Limb (tissue), 2 donors: ENCODE measurements at regions not wholly inside any gene's neighbourhood (a gene's known extent, or its start where the extent isn't known, plus 50 kb on each side); places are given as distances from the start of the nearest gene placed in this dataset.
"Not testable (repeated sequence)": the region's sequence is repeated elsewhere in the genome, so short reads cannot be mapped to it uniquely, and the experiment has no call there.

ENCODE experiments used
- DNase-seq, 2 donors: peaks; one replicate each; pipeline ENCODE4 v3.0.0-alpha.2; 2016; ENCODE audit errors: extremely low spot score in 2 of 2

GRCh38 chr3:182621435-182622240 is 171.7 kb upstream of the ATP11B start:
- no peak for DNase-seq

GRCh38 chr3:182622241-182622545 is 171.1 kb upstream of the ATP11B start:
- no peak for DNase-seq

- DNase-seq: no peak
Observed at GRCh38 chr3:182626484-182627467, 166.5 kb upstream of the ATP11B start.

GRCh38 chr3:182628531-182628930 is 164.8 kb upstream of the ATP11B start:
- DNase-seq: no peak

- no peak for DNase-seq
Observed at GRCh38 chr3:182629521-182629920, 163.8 kb upstream of the ATP11B start.

GRCh38 chr3:182631183-182632076 is 161.9 kb upstream of the ATP11B start:
- no peak for DNase-seq

GRCh38 chr3:182632077-182632393 is 161.3 kb upstream of the ATP11B start:
- no peak for DNase-seq

GRCh38 chr3:182633186-182633585 is 160.1 kb upstream of the ATP11B start:
- DNase-seq: no peak

GRCh38 chr3:182636646-182637045 is 156.7 kb upstream of the ATP11B start:
- DNase-seq: no peak

GRCh38 chr3:182637350-182638110 is 155.8 kb upstream of the ATP11B start:
- DNase-seq: no peak

GRCh38 chr3:182644013-182644412 is 149.3 kb upstream of the ATP11B start:
- DNase-seq: no peak

GRCh38 chr3:182644790-182645433 is 148.4 kb upstream of the ATP11B start:
- no peak for DNase-seq

- DNase-seq: no peak
Observed at GRCh38 chr3:182650568-182651128, 142.7 kb upstream of the ATP11B start.

- no peak for DNase-seq
Observed at GRCh38 chr3:182651461-182651860, 141.8 kb upstream of the ATP11B start.

GRCh38 chr3:182653065-182653464 is 140.2 kb upstream of the ATP11B start:
- not testable (repeated sequence) for DNase-seq

- no peak for DNase-seq
Observed at GRCh38 chr3:182668541-182668940, 124.8 kb upstream of the ATP11B start.

GRCh38 chr3:182668974-182669373 is 124.3 kb upstream of the ATP11B start:
- DNase-seq: no peak

GRCh38 chr3:182671541-182671940 is 121.8 kb upstream of the ATP11B start:
- no peak for DNase-seq

- no peak for DNase-seq
Observed at GRCh38 chr3:182671942-182672341, 121.4 kb upstream of the ATP11B start.

GRCh38 chr3:182673336-182673735 is 120.0 kb upstream of the ATP11B start:
- no peak for DNase-seq
